Neural cell (in vitro differentiated cells): ENCODE measurements at regions not wholly inside any gene's neighbourhood (a gene's known extent, or its start where the extent isn't known, plus 50 kb on each side); places are given as distances from the start of the nearest gene placed in this dataset.

Experiments
- H2AFZ ChIP-seq: fragments of 200-600, 300-800 bp; sonication (generic), shearing (Covaris generic); 2 replicates; pipeline ENCODE4 v1.6.0; 2014; ENCODE audit warnings: low read depth, mild to moderate bottlenecking, antibody characterized with exemption, low read length, moderate library complexity
- H3F3A ChIP-seq: fragments of 200-600 bp; shearing (Covaris generic); 2 replicates; pipeline ENCODE4 v1.6.1; 2016; ENCODE audit warnings: mild to moderate bottlenecking, moderate library complexity, mixed read lengths, antibody characterized with exemption, low read length; ENCODE audit not compliant: insufficient read depth, poor library complexity, severe bottlenecking
- H3K27ac ChIP-seq: fragments of 200-600, 300-800 bp; sonication (generic), shearing (Covaris generic); 2 replicates; pipeline ENCODE4 v1.5.1; 2014; ENCODE audit warnings: mild to moderate bottlenecking, low read length, moderate library complexity
- H3K27me3 ChIP-seq: fragments of 300-800, 200-600 bp; sonication (generic), shearing (Covaris generic); 2 replicates; pipeline ENCODE4 v1.6.0; 2014; ENCODE audit warnings: mild to moderate bottlenecking, low read depth, low read length, moderate library complexity; ENCODE audit not compliant: insufficient read depth
- H3K36me3 ChIP-seq: fragments of 300-800, 200-600 bp; sonication (generic), shearing (Covaris generic); 2 replicates; pipeline ENCODE4 v1.5.1; 2014; ENCODE audit warnings: mild to moderate bottlenecking, antibody characterized with exemption, low read length, moderate library complexity; ENCODE audit not compliant: insufficient read depth
- H3K4me2 ChIP-seq: fragments of 300-800, 200-600 bp; sonication (generic), shearing (Covaris generic); 2 replicates; pipeline ENCODE4 v1.6.0; 2014; ENCODE audit warnings: mild to moderate bottlenecking, low read length
- H3K4me3 ChIP-seq: fragments of 300-800, 200-600 bp; sonication (generic), shearing (Covaris generic); 2 replicates; pipeline ENCODE4 v1.5.1; 2014; ENCODE audit warnings: mild to moderate bottlenecking, low read length, moderate library complexity
- H3K79me2 ChIP-seq: fragments of 200-600 bp; shearing (Covaris generic); replicated peaks from 2 replicates; pipeline ENCODE4 v1.6.0; 2014; ENCODE audit warnings: mild to moderate bottlenecking, low read length, moderate library complexity; ENCODE audit not compliant: insufficient read depth
- H3K9ac ChIP-seq: fragments of 300-800, 200-600 bp; sonication (generic), shearing (Covaris generic); 2 replicates; pipeline ENCODE4 v1.6.1; 2016; ENCODE audit warnings: mild to moderate bottlenecking, low read length, mixed read lengths
- H3K9me2 ChIP-seq: fragments of 200-600 bp; shearing (Covaris generic); 2 replicates; pipeline ENCODE4 v1.6.1; 2016; ENCODE audit warnings: mild to moderate bottlenecking, low read length, mixed read lengths; ENCODE audit not compliant: insufficient read depth
- H3K9me3 ChIP-seq: fragments of 200-600, 300-800 bp; sonication (generic), shearing (Covaris generic); 2 replicates; pipeline ENCODE4 v1.6.1; 2016; ENCODE audit warnings: mild to moderate bottlenecking, mixed run types, low read length, moderate library complexity, mixed read lengths
- H4K20me1 ChIP-seq: fragments of 200-600 bp; shearing (Covaris generic); 2 replicates; pipeline ENCODE4 v1.6.1; 2016; ENCODE audit warnings: mild to moderate bottlenecking, mixed run types; ENCODE audit not compliant: insufficient read depth
- EP300 ChIP-seq: fragments of 450-650 bp; conservative IDR thresholded peaks from 2 replicates; pipeline ENCODE4 v1.6.1; 2014; ENCODE audit warnings: antibody characterized with exemption, mild to moderate bottlenecking, moderate library complexity; ENCODE audit not compliant: poor library complexity, severe bottlenecking
- EZH2 ChIP-seq: fragments of 200-600, 300-800 bp; shearing (Covaris generic), sonication (generic); IDR thresholded peaks from 2 replicates; pipeline ENCODE4 v1.6.1; 2014; ENCODE audit warnings: antibody characterized with exemption, low read length, borderline replicate concordance, mild to moderate bottlenecking; ENCODE audit not compliant: insufficient read depth, poor library complexity, severe bottlenecking
- MXI1 ChIP-seq: fragments of 450-650 bp; conservative IDR thresholded peaks from 2 replicates; pipeline ENCODE4 v1.6.1; 2014; ENCODE audit warnings: antibody characterized with exemption, mild to moderate bottlenecking; ENCODE audit not compliant: poor library complexity, severe bottlenecking
- POLR2AphosphoS5 ChIP-seq: IDR thresholded peaks from 2 replicates; pipeline ENCODE4 v1.6.1; 2012
- RAD21 ChIP-seq: fragments of 450-650 bp; conservative IDR thresholded peaks from 2 replicates; pipeline ENCODE4 v1.6.1; 2014; ENCODE audit warnings: antibody characterized with exemption, mild to moderate bottlenecking, moderate library complexity
- SMC3 ChIP-seq: fragments of 450-650 bp; conservative IDR thresholded peaks from 2 replicates; pipeline ENCODE4 v1.6.1; 2014; ENCODE audit warnings: antibody characterized with exemption, mild to moderate bottlenecking, moderate library complexity; ENCODE audit not compliant: poor library complexity
- TAF1 ChIP-seq: IDR thresholded peaks from 2 replicates; pipeline ENCODE4 v1.6.1; 2012; ENCODE audit warnings: low read depth
- TF ChIP-seq, protein P1 (sequence below): fragments of 450-650 bp; IDR thresholded peaks from 2 replicates; pipeline ENCODE4 v1.5.1; 2014; ENCODE audit warnings: antibody characterized with exemption, mild to moderate bottlenecking, moderate library complexity; ENCODE audit not compliant: poor library complexity, severe bottlenecking
- TF ChIP-seq, protein P2 (sequence below): IDR thresholded peaks from 2 replicates; pipeline ENCODE4 v1.6.1; 2012; ENCODE audit warnings: borderline replicate concordance

DNA sequence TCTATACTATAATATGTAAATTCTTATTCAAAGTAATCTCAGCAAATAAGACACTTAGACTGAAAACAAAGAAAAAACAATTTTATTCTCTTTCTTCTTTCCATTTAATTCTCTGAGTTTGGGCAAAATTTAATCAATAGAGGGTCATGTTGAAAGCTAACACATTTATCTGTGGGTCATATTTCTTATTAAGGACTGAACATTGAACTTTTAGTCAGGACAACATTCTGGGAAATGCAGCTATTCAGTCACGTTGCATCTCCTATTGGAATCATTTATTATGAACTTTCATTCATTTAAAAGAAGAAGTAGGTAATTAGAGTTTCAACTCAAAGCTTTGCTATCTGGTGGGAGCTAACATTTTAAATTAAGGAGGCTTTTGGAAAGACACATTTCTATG, 372.5 kb downstream of the MAN2A1 start:
- Histone ChIP-seq H3K9me3 (no peaks in the 10 kb centered on the region), H3K9me2 (no peaks in the 10 kb centered on the region), H3K36me3 (no peaks in the 10 kb centered on the region), H3K27ac (no peak overlapping the region), H3K27me3 (no peaks in the 10 kb centered on the region), H3F3A (no peaks in the 10 kb centered on the region), H3K9ac (no peak overlapping the region), H4K20me1 (no peaks in the 10 kb centered on the region), H3K4me2 (no peak overlapping the region), H3K79me2 (no peaks in the 10 kb centered on the region), H2AFZ (no peak overlapping the region), H3K4me3 (no peak overlapping the region)
- TF ChIP-seq MXI1 (no peak), SMC3 (no peak), EZH2 (no peak), POLR2AphosphoS5 (no peak), RAD21 (no peak)
- TF ChIP-seq, protein P1, sequence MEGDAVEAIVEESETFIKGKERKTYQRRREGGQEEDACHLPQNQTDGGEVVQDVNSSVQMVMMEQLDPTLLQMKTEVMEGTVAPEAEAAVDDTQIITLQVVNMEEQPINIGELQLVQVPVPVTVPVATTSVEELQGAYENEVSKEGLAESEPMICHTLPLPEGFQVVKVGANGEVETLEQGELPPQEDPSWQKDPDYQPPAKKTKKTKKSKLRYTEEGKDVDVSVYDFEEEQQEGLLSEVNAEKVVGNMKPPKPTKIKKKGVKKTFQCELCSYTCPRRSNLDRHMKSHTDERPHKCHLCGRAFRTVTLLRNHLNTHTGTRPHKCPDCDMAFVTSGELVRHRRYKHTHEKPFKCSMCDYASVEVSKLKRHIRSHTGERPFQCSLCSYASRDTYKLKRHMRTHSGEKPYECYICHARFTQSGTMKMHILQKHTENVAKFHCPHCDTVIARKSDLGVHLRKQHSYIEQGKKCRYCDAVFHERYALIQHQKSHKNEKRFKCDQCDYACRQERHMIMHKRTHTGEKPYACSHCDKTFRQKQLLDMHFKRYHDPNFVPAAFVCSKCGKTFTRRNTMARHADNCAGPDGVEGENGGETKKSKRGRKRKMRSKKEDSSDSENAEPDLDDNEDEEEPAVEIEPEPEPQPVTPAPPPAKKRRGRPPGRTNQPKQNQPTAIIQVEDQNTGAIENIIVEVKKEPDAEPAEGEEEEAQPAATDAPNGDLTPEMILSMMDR = no peak
- TF ChIP-seq, protein P2, sequence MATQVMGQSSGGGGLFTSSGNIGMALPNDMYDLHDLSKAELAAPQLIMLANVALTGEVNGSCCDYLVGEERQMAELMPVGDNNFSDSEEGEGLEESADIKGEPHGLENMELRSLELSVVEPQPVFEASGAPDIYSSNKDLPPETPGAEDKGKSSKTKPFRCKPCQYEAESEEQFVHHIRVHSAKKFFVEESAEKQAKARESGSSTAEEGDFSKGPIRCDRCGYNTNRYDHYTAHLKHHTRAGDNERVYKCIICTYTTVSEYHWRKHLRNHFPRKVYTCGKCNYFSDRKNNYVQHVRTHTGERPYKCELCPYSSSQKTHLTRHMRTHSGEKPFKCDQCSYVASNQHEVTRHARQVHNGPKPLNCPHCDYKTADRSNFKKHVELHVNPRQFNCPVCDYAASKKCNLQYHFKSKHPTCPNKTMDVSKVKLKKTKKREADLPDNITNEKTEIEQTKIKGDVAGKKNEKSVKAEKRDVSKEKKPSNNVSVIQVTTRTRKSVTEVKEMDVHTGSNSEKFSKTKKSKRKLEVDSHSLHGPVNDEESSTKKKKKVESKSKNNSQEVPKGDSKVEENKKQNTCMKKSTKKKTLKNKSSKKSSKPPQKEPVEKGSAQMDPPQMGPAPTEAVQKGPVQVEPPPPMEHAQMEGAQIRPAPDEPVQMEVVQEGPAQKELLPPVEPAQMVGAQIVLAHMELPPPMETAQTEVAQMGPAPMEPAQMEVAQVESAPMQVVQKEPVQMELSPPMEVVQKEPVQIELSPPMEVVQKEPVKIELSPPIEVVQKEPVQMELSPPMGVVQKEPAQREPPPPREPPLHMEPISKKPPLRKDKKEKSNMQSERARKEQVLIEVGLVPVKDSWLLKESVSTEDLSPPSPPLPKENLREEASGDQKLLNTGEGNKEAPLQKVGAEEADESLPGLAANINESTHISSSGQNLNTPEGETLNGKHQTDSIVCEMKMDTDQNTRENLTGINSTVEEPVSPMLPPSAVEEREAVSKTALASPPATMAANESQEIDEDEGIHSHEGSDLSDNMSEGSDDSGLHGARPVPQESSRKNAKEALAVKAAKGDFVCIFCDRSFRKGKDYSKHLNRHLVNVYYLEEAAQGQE = no peak

DNA sequence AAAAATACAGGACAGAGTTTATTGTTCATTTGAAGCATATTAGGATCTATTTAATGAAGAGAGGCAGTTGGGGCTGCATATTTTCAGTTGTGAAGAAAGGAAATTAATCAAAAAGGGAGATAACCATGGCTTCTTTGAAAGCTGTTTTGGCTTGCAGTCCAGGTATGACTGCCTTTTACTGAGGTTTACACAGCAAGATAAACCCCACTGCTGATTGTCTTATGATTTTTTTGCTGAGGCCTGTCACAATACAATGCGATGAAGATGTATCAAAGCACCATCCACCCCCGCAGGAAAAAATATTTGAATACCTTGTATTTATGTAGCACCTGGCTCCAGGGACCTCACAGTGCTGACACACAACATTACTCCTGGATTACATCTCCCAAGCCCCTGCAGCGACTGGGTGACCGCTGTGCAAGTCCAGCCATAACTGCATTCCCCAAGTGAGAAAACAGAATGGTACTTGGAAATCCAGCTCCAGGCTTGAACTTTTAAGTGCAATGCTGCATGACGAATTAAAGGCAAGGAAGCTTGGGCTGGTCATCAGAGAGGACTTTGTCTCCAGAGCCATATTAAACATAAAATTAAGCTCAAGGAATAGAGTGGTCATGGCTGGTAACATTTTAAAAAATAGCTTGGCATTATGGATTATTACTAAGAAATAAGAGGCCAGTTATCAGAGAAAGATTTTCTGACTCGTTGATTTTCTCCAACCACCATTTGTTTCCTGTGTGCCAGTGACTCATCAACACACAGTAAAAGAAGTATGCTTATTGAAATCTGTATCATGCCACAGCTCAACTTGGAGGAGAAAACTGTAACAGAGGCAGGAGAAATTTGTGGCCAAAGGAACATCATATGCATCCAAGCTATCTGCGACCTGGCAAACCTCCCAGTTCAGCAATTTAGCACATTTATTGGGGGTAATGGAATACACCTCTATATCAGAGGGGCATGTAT, 374.2 kb downstream of the MAN2A1 start:
- Histone ChIP-seq H3K27me3 (no peaks in the 10 kb centered on the region), H3K36me3 (no peaks in the 10 kb centered on the region), H3K4me3 (no peak overlapping the region), H2AFZ (no peak overlapping the region), H4K20me1 (no peaks in the 10 kb centered on the region), H3K9ac (no peak overlapping the region), H3K79me2 (no peaks in the 10 kb centered on the region), H3K27ac (no peak overlapping the region), H3K9me2 (no peaks in the 10 kb centered on the region), H3K4me2 (no peak overlapping the region), H3K9me3 (no peaks in the 10 kb centered on the region), H3F3A (no peaks in the 10 kb centered on the region)
- no peak for TF ChIP-seq SMC3
- no peak for TF ChIP-seq EZH2
- TF ChIP-seq TAF1 = no peak
- TF ChIP-seq RAD21 = no peak
- TF ChIP-seq, protein P1 = no peak
- TF ChIP-seq, protein P2 = no peak
- no peak for TF ChIP-seq MXI1
- no peak for TF ChIP-seq POLR2AphosphoS5
- no peak for TF ChIP-seq EP300
